ENCODE measurements at regions not wholly inside any gene's neighbourhood (a gene's known extent, or its start where the extent isn't known, plus 50 kb on each side); places are given as distances from the start of the nearest gene placed in this dataset.
"Not testable (repeated sequence)": the region's sequence is repeated elsewhere in the genome, so short reads cannot be mapped to it uniquely, and the experiment has no call there.

DNA sequence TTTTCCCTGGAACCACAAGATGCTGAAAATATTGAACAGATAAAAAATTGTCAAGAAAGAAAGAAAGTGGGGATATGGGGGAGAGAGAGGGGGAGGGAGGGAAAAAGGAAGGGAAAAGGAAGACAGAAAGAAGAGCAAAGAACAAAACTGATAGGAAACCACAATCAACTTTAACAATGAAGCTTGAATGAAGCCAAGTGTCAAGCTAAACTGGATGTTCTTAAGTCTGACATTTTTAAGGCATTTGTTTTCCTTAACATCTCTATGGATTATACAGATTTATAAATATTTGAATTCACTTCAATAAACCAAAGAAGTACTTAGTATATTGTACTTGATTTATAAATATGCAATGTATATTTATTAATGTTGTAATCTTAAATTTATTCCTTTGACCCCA is 197.6 kb upstream of the SMLR1 start:
- no peak overlapping the region for H3K4me3 ChIP-seq
- H3K27ac ChIP-seq = no peak overlapping the region
- no peak for DNase-seq
- intact Hi-C loops (cut with DNase I; ENCODE audit: low total_unique reads) = no loop called here
- no peaks in the 10 kb centered on the region for H3K27me3 ChIP-seq
- TF ChIP-seq POLR2A (IDR thresholded peaks at IDR 0.05) = no peak
- TF ChIP-seq, protein P1, sequence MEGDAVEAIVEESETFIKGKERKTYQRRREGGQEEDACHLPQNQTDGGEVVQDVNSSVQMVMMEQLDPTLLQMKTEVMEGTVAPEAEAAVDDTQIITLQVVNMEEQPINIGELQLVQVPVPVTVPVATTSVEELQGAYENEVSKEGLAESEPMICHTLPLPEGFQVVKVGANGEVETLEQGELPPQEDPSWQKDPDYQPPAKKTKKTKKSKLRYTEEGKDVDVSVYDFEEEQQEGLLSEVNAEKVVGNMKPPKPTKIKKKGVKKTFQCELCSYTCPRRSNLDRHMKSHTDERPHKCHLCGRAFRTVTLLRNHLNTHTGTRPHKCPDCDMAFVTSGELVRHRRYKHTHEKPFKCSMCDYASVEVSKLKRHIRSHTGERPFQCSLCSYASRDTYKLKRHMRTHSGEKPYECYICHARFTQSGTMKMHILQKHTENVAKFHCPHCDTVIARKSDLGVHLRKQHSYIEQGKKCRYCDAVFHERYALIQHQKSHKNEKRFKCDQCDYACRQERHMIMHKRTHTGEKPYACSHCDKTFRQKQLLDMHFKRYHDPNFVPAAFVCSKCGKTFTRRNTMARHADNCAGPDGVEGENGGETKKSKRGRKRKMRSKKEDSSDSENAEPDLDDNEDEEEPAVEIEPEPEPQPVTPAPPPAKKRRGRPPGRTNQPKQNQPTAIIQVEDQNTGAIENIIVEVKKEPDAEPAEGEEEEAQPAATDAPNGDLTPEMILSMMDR (IDR thresholded peaks at IDR 0.05) = no peak
- no peaks in the 10 kb centered on the region for H3K4me1 ChIP-seq
- H3K36me3 ChIP-seq (ENCODE audit: low read depth, missing control alignments) = no peaks in the 10 kb centered on the region
- no peaks in the 10 kb centered on the region for H3K9me3 ChIP-seq

DNA sequence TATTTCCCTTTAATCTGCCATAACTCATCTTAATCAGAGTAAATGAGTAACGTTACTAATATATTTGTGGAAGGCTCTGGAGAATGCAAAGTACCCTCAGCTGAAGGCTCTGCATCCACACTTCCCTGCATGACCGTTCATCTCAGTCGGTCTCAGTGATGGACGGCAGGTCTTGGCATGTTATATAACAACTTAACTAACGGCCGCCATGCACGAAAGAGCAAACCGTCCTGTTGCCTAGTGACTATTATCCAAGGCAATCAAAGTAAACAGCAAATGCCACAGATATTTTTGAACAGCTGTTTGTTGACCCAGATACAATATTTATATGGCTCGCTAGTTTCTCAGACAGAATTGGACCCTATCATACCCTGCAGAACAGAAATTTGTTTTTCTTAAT is 194.9 kb upstream of the SMLR1 start:
- Histone ChIP-seq H3K4me3 (no peak overlapping the region), H3K36me3 (ENCODE audit: low read depth, missing control alignments) (no peaks in the 10 kb centered on the region), H3K27ac (no peak overlapping the region), H3K4me1 (no peaks in the 10 kb centered on the region), H3K27me3 (no peaks in the 10 kb centered on the region), H3K9me3 (no peaks in the 10 kb centered on the region)
- TF ChIP-seq, protein P1 (IDR thresholded peaks at IDR 0.05) = no peak
- no peak for TF ChIP-seq POLR2A (IDR thresholded peaks at IDR 0.05)
- intact Hi-C loops (cut with DNase I; ENCODE audit: low total_unique reads) = no loop called here
- peak; percentile 19 for DNase-seq
- 23 to 31% methylated on average over 9 of the region's 9 CpGs for WGBS, 2 donors

DNA sequence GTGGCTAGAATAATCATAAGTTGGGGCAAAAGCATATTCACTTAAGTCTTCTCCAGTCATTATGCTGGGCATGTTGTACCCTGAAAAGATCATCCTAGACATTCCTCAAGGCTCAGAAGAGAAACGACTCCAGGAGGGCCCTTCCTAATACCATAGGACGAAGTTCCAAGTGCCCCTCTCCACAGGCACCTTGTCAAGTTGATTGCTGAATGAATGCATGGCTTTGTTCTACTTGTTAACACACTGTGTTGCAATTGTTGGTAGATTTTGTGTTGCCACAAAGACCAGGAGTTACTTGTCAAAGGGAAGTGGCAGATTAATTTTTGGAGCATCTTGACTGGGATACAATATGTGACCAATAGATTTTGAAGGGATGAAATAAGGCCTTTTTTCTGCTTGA is 194.3 kb upstream of the SMLR1 start:
- Histone ChIP-seq H3K36me3 (ENCODE audit: low read depth, missing control alignments) (no peaks in the 10 kb centered on the region), H3K27me3 (no peaks in the 10 kb centered on the region), H3K4me1 (no peaks in the 10 kb centered on the region), H3K27ac (no peak overlapping the region), H3K4me3 (no peak overlapping the region), H3K9me3 (no peaks in the 10 kb centered on the region)
- DNase-seq = no peak
- WGBS, 2 donors = 44% methylated on average over 2 of the region's 2 CpGs
- TF ChIP-seq, protein P1 (IDR thresholded peaks at IDR 0.05) = no peak
- no peak for TF ChIP-seq POLR2A (IDR thresholded peaks at IDR 0.05)
- intact Hi-C loops (cut with DNase I; ENCODE audit: low total_unique reads) = no loop called here

DNA sequence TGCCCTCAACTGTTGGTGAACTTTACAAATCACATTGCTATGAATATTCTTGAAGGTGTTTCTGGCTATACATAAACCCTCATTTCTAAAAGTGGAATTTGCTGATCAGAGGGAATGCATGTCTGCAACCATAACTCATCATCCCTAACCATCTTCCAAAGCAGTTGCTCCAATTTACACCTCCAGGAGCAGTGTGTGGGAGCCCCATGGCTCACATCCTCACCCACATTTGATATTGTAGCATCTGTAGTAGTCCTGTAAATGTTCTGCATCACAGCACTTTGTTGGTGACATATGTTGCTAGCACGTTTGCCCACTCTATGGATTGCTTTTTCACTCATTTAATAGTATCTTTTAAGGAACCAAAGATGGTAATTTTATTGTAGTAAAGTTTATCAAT is 183.8 kb upstream of the SMLR1 start:
- intact Hi-C loops (cut with DNase I; ENCODE audit: low total_unique reads) = no loop called here
- no peak for DNase-seq
- no peaks in the 10 kb centered on the region for H3K4me1 ChIP-seq
- TF ChIP-seq, protein P1 (IDR thresholded peaks at IDR 0.05) = no peak
- TF ChIP-seq POLR2A (IDR thresholded peaks at IDR 0.05) = no peak
- 74 to 77% methylated on average over 1 of the region's 1 CpG for WGBS, 2 donors
- no peak overlapping the region for H3K4me3 ChIP-seq
- H3K9me3 ChIP-seq = no peaks in the 10 kb centered on the region
- no peaks in the 10 kb centered on the region for H3K36me3 ChIP-seq (ENCODE audit: low read depth, missing control alignments)
- no peak overlapping the region for H3K27ac ChIP-seq
- no peaks in the 10 kb centered on the region for H3K27me3 ChIP-seq

DNA sequence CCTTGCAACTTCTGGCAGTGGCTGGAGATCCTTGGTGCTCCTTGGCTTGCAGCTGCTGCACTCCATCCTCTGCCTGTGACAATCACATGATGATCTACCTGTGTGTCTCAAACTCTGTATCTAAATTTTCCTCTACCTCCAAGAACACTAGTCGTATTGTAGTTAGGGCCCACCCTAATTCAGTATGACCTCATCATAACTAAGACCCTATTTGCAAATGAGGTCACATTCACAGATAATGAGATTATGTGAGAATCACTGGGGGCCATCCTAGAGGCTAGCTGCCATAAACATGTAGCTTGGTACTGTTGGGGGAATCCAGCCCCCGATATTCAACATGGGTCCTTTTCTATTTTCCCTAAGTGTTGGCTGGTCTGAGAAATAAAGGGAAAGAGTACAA is 183.0 kb upstream of the SMLR1 start:
- Histone ChIP-seq H3K27ac (no peak overlapping the region), H3K4me1 (no peaks in the 10 kb centered on the region), H3K4me3 (no peak overlapping the region), H3K9me3 (no peaks in the 10 kb centered on the region), H3K27me3 (no peaks in the 10 kb centered on the region), H3K36me3 (ENCODE audit: low read depth, missing control alignments) (no peaks in the 10 kb centered on the region)
- no peak for DNase-seq
- intact Hi-C loops (cut with DNase I; ENCODE audit: low total_unique reads) = no loop called here
- WGBS, 2 donors = 89 to 94% methylated on average over 2 of the region's 2 CpGs
- TF ChIP-seq POLR2A (IDR thresholded peaks at IDR 0.05) = no peak
- TF ChIP-seq, protein P1 (IDR thresholded peaks at IDR 0.05) = no peak

DNA sequence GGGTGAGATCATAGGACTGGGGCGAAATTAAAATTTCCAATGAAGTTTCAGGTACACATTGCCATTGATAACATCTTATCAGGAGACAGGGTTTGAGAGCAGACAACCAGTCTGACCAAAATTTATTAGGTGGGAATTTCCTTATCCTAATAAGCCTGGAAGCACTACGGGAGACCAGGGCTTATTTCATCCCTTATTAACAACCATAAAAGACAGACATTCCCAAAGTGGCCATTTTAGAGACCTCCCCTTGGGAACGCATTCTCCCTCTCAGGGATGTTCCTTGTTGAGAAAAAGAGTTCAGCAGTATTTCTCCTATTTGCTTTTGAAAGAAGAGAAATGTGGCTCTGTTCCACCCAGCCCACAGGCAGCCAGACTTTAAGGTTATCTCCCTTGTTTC is 182.4 kb upstream of the SMLR1 start:
- WGBS, 2 donors = 79 to 81% methylated on average over 3 of the region's 3 CpGs
- DNase-seq; H3K27me3 ChIP-seq; H3K4me3 ChIP-seq; H3K27ac ChIP-seq; H3K4me1 ChIP-seq; H3K36me3 ChIP-seq (ENCODE audit: low read depth, missing control alignments); intact Hi-C loops (cut with DNase I; ENCODE audit: low total_unique reads); H3K9me3 ChIP-seq: not testable (repeated sequence)
